SK-N-SH (cell line): ENCODE measurements at regions not wholly inside any gene's neighbourhood (a gene's known extent, or its start where the extent isn't known, plus 50 kb on each side); places are given as distances from the start of the nearest gene placed in this dataset.

Experiments
- CTCF ChIA-PET: fragments of 300-600, 350-600 bp; formaldehyde crosslinking; extraction: SDS; loops from one replicate; lab custom pipeline; 2021; lab: Yijun Ruan, JAX
- POLR2A ChIA-PET: fragments of 350-600 bp; sonication (Branson Sonifier 250); formaldehyde crosslinking; extraction: SDS; loops from one replicate; lab custom pipeline; 2020; ENCODE audit warnings: antibody characterized with exemption, inconsistent platforms; lab: Yijun Ruan, JAX
- DNase-seq: peaks from one replicate; pipeline ENCODE4 v3.0.0; 2012
- H2AFZ ChIP-seq: fragments of 200-600 bp; sonication (generic); 2 replicates; pipeline ENCODE4 v1.8.1; 2016; ENCODE audit warnings: antibody characterized with exemption, mild to moderate bottlenecking, low read depth
- H3F3A ChIP-seq: fragments of 200-600 bp; sonication (generic); replicated peaks from 2 replicates; pipeline ENCODE3; 2016; ENCODE audit warnings: antibody characterized with exemption, mild to moderate bottlenecking; ENCODE audit not compliant: insufficient read depth
- H3K27ac ChIP-seq, 2 experiments: fragments of 200-500 bp in 1 of 2; fragments of 200-600 bp in 1 of 2; sonication (Bioruptor generic) in 1 of 2; sonication (generic), shearing (Covaris generic) in 1 of 2; 2 replicates each; pipeline versions ENCODE4 v1.5.1 to v1.6.1; 2014 to 2016; ENCODE audit warnings: low read depth in 2 of 2, inconsistent platforms in 1 of 2, low read length in 1 of 2, mild to moderate bottlenecking in 1 of 2, mixed read lengths in 1 of 2
- H3K27me3 ChIP-seq: fragments of 200-600 bp; sonication (generic), shearing (Covaris generic); 2 replicates; pipeline ENCODE4 v1.6.1; 2016; ENCODE audit warnings: mixed run types; ENCODE audit not compliant: insufficient read depth
- H3K36me3 ChIP-seq, 2 experiments: fragments of 200-500 bp in 1 of 2; fragments of 200-600 bp in 1 of 2; sonication (Bioruptor generic) in 1 of 2; sonication (generic) in 1 of 2; replicated peaks in 1 of 2; 2 replicates each; pipeline versions ENCODE3 to v1.5.1; 2014 to 2016; ENCODE audit warnings: low read length in 1 of 2, mild to moderate bottlenecking in 1 of 2; ENCODE audit not compliant: insufficient read depth in 2 of 2, control insufficient read depth in 1 of 2
- H3K4me1 ChIP-seq, 2 experiments: fragments of 200-500 bp in 1 of 2; fragments of 200-600 bp in 1 of 2; sonication (Bioruptor generic) in 1 of 2; sonication (generic), shearing (Covaris generic) in 1 of 2; 2 replicates each; pipeline versions ENCODE4 v1.5.1 to v1.6.1; 2014 to 2016; ENCODE audit warnings: low read depth in 1 of 2, low read length in 1 of 2, mixed run types in 1 of 2; ENCODE audit not compliant: insufficient read depth in 2 of 2, control insufficient read depth in 1 of 2
- H3K4me2 ChIP-seq: fragments of 200-600 bp; sonication (generic), shearing (Covaris generic); 2 replicates; pipeline ENCODE4 v1.6.1; 2017; ENCODE audit warnings: mixed run types
- H3K4me3 ChIP-seq, 2 experiments: fragments of 200-500 bp in 1 of 2; fragments of 200-600 bp in 1 of 2; sonication (Bioruptor generic) in 1 of 2; sonication (generic), shearing (Covaris generic) in 1 of 2; 2 replicates each; pipeline versions ENCODE4 v1.5.1 to v1.8.1; 2014 to 2016; ENCODE audit warnings: low read depth in 2 of 2, inconsistent platforms in 1 of 2, low read length in 1 of 2, mild to moderate bottlenecking in 1 of 2, mixed read lengths in 1 of 2, moderate library complexity in 1 of 2
- H3K79me2 ChIP-seq: fragments of 200-600 bp; sonication (generic); 2 replicates; pipeline ENCODE4 v1.8.1; 2017; ENCODE audit warnings: mild to moderate bottlenecking; ENCODE audit not compliant: insufficient read depth
- H3K9ac ChIP-seq: fragments of 200-600 bp; sonication (generic); 2 replicates; pipeline ENCODE4 v1.6.1; 2017; ENCODE audit warnings: mixed run types
- H3K9me2 ChIP-seq: fragments of 200-600 bp; sonication (generic); 2 replicates; pipeline ENCODE4 v1.6.1; 2017; ENCODE audit warnings: mixed run types
- H3K9me3 ChIP-seq: fragments of 200-600 bp; sonication (generic); 2 replicates; pipeline ENCODE4 v1.6.1; 2017; ENCODE audit warnings: mixed run types, mild to moderate bottlenecking, moderate library complexity
- H4K20me1 ChIP-seq: fragments of 200-600 bp; sonication (generic); 2 replicates; pipeline ENCODE4 v1.6.1; 2017; ENCODE audit warnings: mild to moderate bottlenecking, mixed run types; ENCODE audit not compliant: insufficient read depth
- CHD2 ChIP-seq: fragments of 150-350 bp; IDR thresholded peaks from 2 replicates; pipeline ENCODE4 v1.6.1; 2018; ENCODE audit warnings: low read length; ENCODE audit not compliant: partially characterized antibody
- CTCF ChIP-seq: fragments of 200-600 bp; sonication (generic); IDR thresholded peaks from 2 replicates; pipeline ENCODE4 v1.6.1; 2017; ENCODE audit warnings: antibody characterized with exemption, mild to moderate bottlenecking, moderate library complexity
- EZH2phosphoT487 ChIP-seq: fragments of 200-600 bp; sonication (generic); IDR thresholded peaks from 2 replicates; pipeline ENCODE4 v1.6.1; 2017; ENCODE audit warnings: low read depth, mixed run types, mild to moderate bottlenecking, antibody characterized with exemption, moderate library complexity, borderline replicate concordance
- FOXJ3 ChIP-seq: sonication (generic); formaldehyde crosslinking; IDR thresholded peaks from 2 replicates; pipeline ENCODE4 v1.5.1; 2020; ENCODE audit warnings: mild to moderate bottlenecking, missing genetic modification reagents
- FOXM1 ChIP-seq: IDR thresholded peaks from 2 replicates; pipeline ENCODE4 v1.4.0; 2012; ENCODE audit warnings: low read depth, mild to moderate bottlenecking
- GABPA ChIP-seq: IDR thresholded peaks from 2 replicates; pipeline ENCODE4 v1.4.0; 2012; ENCODE audit warnings: low read depth, mild to moderate bottlenecking
- GATA2 ChIP-seq: sonication (generic); formaldehyde crosslinking; IDR thresholded peaks from 2 replicates; pipeline ENCODE4 v1.5.0; 2020; ENCODE audit warnings: mild to moderate bottlenecking, missing genetic modification reagents
- IRF3 ChIP-seq: fragments of 150-350 bp; IDR thresholded peaks from 2 replicates; pipeline ENCODE4 v1.6.1; 2016; ENCODE audit warnings: mild to moderate bottlenecking, low read depth, low read length
- MEF2A ChIP-seq: IDR thresholded peaks from 2 replicates; pipeline ENCODE4 v1.4.0; 2012; ENCODE audit warnings: low read depth, borderline replicate concordance
- MXI1 ChIP-seq: IDR thresholded peaks from 2 replicates; pipeline ENCODE4 v1.6.1; 2012; ENCODE audit warnings: mild to moderate bottlenecking, low read depth, low read length, improper control_type of control experiment
- POLR2AphosphoS5 ChIP-seq: IDR thresholded peaks from 2 replicates; pipeline ENCODE4 v1.6.1; 2012; ENCODE audit warnings: low read depth, low read length
- RFX5 ChIP-seq: IDR thresholded peaks from 2 replicates; pipeline ENCODE4 v1.6.1; 2012; ENCODE audit warnings: mild to moderate bottlenecking, improper control_type of control experiment, low read length
- RXRA ChIP-seq: IDR thresholded peaks from 2 replicates; pipeline ENCODE4 v1.4.0; 2012; ENCODE audit warnings: low read depth, mild to moderate bottlenecking, borderline replicate concordance
- SIN3A ChIP-seq: IDR thresholded peaks from 2 replicates; pipeline ENCODE4 v1.6.1; 2012; ENCODE audit warnings: low read depth, mild to moderate bottlenecking, low read length, moderate library complexity, borderline replicate concordance
- SMC3 ChIP-seq: IDR thresholded peaks from 2 replicates; pipeline ENCODE4 v1.6.1; 2012; ENCODE audit warnings: low read depth, low read length, improper control_type of control experiment
- TCF12 ChIP-seq: IDR thresholded peaks from 2 replicates; pipeline ENCODE4 v1.4.0; 2012
- TEAD4 ChIP-seq: IDR thresholded peaks from 2 replicates; pipeline ENCODE4 v1.4.0; 2012; ENCODE audit warnings: mild to moderate bottlenecking, borderline replicate concordance; ENCODE audit not compliant: insufficient read depth
- WGBS: methylation state at CpG from one replicate; pipeline ENCODE4 v1.1.6; 2017; ENCODE audit warnings: low lambda C conversion rate; 5-methylcytosine and 5-hydroxymethylcytosine counted together
- TF ChIP-seq, protein P1 (sequence below): IDR thresholded peaks from 2 replicates; pipeline ENCODE4 v1.6.1; 2012; ENCODE audit warnings: mild to moderate bottlenecking, low read depth, low read length, moderate library complexity
- TF ChIP-seq, protein P2 (sequence below): IDR thresholded peaks from 2 replicates; pipeline ENCODE4 v1.4.0; 2012; ENCODE audit warnings: low read depth, borderline replicate concordance
- TF ChIP-seq, protein P3 (sequence below): fragments of 150-350 bp; IDR thresholded peaks from 2 replicates; pipeline ENCODE4 v1.6.1; 2017; ENCODE audit warnings: antibody characterized with exemption, low read length, low read depth, borderline replicate concordance

DNA sequence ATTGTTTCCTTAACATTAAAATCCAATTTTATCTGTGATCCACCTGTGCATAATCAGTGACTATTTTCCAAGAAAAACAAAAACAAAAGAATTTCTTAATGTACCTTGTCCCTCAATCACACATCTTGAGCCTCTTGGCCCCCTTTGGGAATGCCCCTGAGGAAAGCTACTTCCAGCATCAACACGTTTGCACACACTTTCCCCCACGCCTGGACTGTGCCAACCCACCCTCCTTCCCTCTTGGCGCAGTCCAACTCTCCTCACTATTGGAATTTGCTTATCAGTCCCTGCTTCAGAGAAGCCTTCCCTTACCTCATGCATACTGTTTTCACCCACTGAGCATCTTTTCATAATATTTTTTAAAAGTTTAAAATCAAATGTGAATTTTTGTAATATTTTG lies 389.4 kb upstream of the NRSN1 start:
- Histone ChIP-seq H3F3A (no peaks in the 10 kb centered on the region), H3K27ac (no peak overlapping the region), H4K20me1 (no peaks in the 10 kb centered on the region), H3K27me3 (no peaks in the 10 kb centered on the region), H3K9me2 (no peaks in the 10 kb centered on the region), H3K4me3 (no peak overlapping the region), H3K9me3 (no peaks in the 10 kb centered on the region), H3K4me1 (no peaks in the 10 kb centered on the region), H3K4me2 (no peak overlapping the region), H2AFZ (no peak overlapping the region), H3K79me2 (no peaks in the 10 kb centered on the region), H3K9ac (no peak overlapping the region), H3K36me3 (no peaks in the 10 kb centered on the region)
- ChIA-PET POLR2A (no interaction called here), CTCF (interaction anchor here (1.5 kb wide), 1 partner anchor 25 kb away, joined by 4 read pairs; no protein-coding TSS in a partner anchor)
- 31% methylated on average over 3 of the region's 3 CpGs for WGBS
- TF ChIP-seq POLR2AphosphoS5 (no peak), MEF2A (no peak), FOXJ3 (CRISPR knock-in tag) (no peak)
- DNase-seq = no peak

DNA sequence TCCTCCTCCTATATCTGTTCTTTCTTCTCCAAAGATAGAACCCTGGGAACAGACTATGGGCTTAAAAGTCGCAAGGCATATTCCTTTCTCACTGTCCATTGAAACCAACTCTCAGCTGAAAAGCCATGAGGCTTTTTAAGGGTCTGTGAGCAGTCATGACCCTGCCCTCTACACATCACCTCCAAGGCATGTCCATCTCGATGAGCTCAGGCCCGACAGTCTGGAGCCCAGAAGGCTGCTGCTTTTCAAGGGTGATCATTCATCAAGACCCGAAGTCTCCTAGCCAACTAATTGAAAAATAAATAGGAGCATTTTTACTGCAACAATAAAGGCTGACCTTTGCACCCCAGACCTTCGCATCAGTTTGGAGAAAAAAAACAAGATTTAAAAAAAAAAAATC lies 378.8 kb upstream of the NRSN1 start:
- Histone ChIP-seq H3K27me3 (no peaks in the 10 kb centered on the region), H3K4me1 (no peaks in the 10 kb centered on the region; a peak in 1 of 4 replicates), H3K27ac (no peak overlapping the region), H3K79me2 (no peaks in the 10 kb centered on the region), H2AFZ (no peak overlapping the region), H3K9me3 (no peaks in the 10 kb centered on the region), H3K4me2 (no peak overlapping the region), H4K20me1 (no peaks in the 10 kb centered on the region), H3K9me2 (no peaks in the 10 kb centered on the region), H3K4me3 (no peak overlapping the region), H3K9ac (no peak overlapping the region), H3K36me3 (no peaks in the 10 kb centered on the region), H3F3A (no peaks in the 10 kb centered on the region)
- WGBS = 18% methylated on average over 5 of the region's 5 CpGs
- DNase-seq = no peak
- ChIA-PET CTCF (no interaction called here), POLR2A (no interaction called here)
- TF ChIP-seq CHD2 = no peak
- no peak for TF ChIP-seq MXI1
- TF ChIP-seq SMC3 = no peak
- TF ChIP-seq TEAD4 = no peak
- no peak for TF ChIP-seq TCF12
- no peak for TF ChIP-seq GABPA
- no peak for TF ChIP-seq EZH2phosphoT487
- no peak for TF ChIP-seq SIN3A
- TF ChIP-seq, protein P1, sequence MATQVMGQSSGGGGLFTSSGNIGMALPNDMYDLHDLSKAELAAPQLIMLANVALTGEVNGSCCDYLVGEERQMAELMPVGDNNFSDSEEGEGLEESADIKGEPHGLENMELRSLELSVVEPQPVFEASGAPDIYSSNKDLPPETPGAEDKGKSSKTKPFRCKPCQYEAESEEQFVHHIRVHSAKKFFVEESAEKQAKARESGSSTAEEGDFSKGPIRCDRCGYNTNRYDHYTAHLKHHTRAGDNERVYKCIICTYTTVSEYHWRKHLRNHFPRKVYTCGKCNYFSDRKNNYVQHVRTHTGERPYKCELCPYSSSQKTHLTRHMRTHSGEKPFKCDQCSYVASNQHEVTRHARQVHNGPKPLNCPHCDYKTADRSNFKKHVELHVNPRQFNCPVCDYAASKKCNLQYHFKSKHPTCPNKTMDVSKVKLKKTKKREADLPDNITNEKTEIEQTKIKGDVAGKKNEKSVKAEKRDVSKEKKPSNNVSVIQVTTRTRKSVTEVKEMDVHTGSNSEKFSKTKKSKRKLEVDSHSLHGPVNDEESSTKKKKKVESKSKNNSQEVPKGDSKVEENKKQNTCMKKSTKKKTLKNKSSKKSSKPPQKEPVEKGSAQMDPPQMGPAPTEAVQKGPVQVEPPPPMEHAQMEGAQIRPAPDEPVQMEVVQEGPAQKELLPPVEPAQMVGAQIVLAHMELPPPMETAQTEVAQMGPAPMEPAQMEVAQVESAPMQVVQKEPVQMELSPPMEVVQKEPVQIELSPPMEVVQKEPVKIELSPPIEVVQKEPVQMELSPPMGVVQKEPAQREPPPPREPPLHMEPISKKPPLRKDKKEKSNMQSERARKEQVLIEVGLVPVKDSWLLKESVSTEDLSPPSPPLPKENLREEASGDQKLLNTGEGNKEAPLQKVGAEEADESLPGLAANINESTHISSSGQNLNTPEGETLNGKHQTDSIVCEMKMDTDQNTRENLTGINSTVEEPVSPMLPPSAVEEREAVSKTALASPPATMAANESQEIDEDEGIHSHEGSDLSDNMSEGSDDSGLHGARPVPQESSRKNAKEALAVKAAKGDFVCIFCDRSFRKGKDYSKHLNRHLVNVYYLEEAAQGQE = no peak
- no peak for TF ChIP-seq GATA2 (CRISPR knock-in tag)
- TF ChIP-seq, protein P2, sequence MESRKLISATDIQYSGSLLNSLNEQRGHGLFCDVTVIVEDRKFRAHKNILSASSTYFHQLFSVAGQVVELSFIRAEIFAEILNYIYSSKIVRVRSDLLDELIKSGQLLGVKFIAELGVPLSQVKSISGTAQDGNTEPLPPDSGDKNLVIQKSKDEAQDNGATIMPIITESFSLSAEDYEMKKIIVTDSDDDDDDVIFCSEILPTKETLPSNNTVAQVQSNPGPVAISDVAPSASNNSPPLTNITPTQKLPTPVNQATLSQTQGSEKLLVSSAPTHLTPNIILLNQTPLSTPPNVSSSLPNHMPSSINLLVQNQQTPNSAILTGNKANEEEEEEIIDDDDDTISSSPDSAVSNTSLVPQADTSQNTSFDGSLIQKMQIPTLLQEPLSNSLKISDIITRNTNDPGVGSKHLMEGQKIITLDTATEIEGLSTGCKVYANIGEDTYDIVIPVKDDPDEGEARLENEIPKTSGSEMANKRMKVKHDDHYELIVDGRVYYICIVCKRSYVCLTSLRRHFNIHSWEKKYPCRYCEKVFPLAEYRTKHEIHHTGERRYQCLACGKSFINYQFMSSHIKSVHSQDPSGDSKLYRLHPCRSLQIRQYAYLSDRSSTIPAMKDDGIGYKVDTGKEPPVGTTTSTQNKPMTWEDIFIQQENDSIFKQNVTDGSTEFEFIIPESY = no peak
- TF ChIP-seq, protein P3, sequence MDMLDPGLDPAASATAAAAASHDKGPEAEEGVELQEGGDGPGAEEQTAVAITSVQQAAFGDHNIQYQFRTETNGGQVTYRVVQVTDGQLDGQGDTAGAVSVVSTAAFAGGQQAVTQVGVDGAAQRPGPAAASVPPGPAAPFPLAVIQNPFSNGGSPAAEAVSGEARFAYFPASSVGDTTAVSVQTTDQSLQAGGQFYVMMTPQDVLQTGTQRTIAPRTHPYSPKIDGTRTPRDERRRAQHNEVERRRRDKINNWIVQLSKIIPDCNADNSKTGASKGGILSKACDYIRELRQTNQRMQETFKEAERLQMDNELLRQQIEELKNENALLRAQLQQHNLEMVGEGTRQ = no peak
- no peak for TF ChIP-seq FOXM1
- TF ChIP-seq RFX5 = no peak
- no peak for TF ChIP-seq RXRA
- TF ChIP-seq CTCF = no peak
- TF ChIP-seq IRF3 = no peak
